HG03025 (cell line): ENCODE measurements at regions not wholly inside any gene's neighbourhood (a gene's known extent, or its start where the extent isn't known, plus 50 kb on each side); places are given as distances from the start of the nearest gene placed in this dataset.
A peak's percentile ranks its signal among the peaks of the same experiment; 100 is the strongest.
"Not testable (repeated sequence)": the region's sequence is repeated elsewhere in the genome, so short reads cannot be mapped to it uniquely, and the experiment has no call there.

ENCODE experiments used
- ATAC-seq: cut with Tn5 transposase; IDR thresholded peaks from one replicate; pipeline ENCODE4 v1.9.1; 2021; ENCODE audit warnings: mild to moderate bottlenecking, moderate library complexity; ENCODE audit not compliant: unreplicated experiment, low FRiP score

DNA sequence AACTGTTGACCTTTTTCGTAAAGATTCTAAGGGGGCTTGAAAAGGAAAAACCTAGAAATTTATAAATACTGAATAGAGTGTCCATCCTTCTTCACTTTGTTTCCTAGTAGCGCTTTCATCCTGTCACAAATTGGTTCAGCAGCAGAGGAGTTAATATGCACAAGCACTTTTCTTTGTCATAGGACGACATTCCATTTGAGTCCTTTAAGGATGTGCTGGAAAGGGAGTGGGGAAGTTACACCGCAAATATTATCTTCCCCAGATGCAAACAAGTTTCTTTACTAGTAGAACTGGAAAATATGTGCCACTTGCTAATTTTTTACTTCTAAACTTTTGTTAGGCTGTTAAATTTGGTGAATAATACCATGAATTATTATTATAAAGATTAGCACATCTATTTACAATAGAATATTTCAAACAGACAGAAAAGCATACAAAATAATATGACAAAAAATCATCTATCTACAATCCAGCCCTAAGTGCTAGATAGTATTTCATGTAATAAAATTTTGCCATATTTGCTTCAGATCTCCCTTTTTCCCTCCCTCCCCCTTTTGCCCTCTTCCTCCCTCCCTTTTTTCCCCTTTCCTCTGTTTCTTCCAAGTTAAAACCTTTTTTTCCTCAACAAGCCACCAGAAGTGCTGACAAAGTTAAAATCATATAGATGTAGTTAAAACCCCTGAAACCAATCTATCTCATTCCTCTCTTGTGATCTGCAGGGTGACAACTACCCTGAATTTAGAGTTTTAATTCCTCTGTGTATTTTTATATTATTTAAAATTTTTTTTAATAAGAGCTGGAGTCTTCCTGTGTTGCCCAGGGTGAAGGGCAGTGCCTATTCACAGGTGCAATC lies 50.5 kb upstream of the MAP4K3 start:
- ATAC-seq, result no peak

DNA sequence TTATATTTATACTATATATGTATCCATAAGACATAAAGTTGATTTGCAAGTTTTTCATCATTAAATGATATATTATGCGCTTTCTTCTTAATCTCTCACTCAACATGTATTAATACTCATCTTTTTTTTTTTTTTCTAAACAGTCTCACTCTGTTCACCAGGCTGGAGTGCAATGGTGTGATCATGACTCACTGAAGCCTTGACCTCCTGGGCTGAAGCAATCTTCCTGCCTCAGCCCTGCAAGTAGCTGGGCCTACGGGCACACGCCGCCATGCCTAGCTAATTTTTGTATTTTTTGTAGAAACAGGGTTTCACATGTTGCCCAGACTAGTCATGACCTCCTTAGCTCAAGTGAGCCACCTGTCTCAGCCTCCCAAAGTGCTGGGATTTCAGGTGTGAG lies 51.4 kb upstream of the MAP4K3 start:
- no peak for ATAC-seq

DNA sequence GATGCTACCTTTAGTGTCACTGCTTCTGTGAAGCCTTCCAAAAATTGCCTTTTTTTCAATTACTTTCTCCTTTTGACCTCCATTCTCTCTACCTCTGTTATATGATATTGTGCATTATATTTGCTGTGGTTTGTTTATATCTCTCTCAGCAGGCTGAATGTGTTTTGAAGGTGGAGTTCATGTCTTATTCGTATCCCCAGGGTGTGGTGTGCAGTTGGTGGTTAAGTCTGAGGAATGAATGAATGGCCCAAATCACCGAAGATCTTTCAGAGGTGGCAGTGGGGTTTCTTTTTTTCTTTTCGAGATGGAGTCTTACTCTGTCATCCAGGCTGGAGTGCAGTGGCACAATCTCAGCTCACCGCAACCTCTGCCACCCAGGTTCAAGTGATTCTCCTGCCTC lies 53.5 kb upstream of the MAP4K3 start:
- no peak for ATAC-seq

DNA sequence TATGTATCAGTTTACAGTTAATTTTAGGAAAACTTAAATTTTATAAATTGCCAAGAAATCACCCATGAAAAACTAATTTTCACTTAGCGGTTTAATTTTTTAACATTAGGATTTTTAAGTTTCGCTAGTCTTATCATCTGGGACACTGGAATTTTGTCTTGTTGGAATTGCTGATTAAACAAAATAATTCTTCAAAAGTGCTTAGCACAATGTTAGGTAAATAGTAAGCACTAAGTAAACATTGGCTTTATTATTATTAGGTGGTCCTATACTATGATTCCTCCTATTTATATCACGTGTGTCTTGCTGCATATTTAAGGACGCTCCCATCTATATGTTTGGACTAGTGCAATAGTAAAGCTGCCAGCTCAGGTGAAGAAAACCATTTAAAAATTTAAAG lies 54.6 kb upstream of the MAP4K3 start:
- ATAC-seq, result peak; percentile 4

DNA sequence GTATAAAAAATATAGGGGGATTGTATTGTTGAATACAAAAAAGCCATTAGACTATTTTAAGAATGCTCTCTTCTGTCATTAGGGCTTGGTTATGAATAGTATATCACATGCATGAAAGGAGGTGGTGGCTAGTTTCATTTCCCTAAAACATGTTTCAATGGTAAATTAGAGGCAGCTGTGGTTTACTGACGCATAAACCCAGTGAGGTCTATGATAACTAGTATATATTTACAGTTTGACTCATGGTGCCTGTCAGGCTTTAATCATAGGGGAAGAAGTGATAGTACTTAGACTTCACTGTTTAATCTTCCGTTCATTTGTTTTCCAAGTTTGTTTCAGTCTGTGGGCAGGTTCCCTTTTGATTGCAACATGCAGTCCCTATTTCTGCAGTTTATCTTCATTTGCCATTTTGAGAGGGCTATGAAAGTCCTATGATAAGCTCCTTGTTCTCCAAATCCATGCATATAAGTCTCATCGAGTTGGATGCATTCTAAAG lies 55.1 kb upstream of the MAP4K3 start:
- ATAC-seq, result peak; percentile 95

DNA sequence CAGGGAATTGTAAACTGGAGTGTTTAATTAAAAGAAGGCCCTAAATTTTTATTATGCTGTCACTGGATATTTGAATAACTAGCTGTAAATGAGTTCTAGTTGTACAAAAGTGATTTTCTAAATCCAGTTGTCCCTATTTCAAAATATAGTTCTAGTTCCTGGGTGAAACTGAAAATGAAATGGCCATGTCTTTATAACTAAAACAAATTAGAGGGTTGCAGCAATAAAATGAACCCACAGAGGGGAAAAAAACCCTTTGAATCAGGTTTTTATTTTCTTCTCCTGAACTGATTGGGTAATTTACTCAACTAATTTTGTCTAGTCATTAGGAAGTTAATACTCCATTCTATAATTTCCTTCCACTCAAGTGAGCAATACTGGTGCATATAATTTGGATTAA lies 55.6 kb upstream of the MAP4K3 start:
- ATAC-seq, result no peak

DNA sequence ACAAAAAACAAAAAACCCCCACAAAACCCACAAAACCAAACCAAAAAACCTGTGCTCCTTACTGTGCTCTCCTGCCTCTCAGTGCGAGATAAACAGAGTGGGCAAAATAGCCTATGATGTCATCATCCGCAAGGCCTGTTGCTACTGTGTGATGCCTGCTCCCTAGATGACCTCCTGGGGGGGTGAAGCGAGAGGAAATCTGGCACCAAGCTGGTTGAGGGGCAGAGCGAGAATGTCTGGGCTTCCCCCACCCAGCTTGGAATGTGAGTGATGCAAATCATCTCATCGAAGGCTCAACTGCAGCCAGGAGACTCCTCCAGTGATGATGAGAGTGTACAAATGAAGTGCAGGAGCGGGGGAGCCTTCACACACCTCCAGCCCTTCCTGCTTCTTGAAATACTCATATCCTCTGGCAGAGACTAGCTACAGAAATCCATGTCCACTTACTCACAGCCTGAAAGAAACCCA lies 57.7 kb upstream of the MAP4K3 start:
- peak; percentile 53 for ATAC-seq

DNA sequence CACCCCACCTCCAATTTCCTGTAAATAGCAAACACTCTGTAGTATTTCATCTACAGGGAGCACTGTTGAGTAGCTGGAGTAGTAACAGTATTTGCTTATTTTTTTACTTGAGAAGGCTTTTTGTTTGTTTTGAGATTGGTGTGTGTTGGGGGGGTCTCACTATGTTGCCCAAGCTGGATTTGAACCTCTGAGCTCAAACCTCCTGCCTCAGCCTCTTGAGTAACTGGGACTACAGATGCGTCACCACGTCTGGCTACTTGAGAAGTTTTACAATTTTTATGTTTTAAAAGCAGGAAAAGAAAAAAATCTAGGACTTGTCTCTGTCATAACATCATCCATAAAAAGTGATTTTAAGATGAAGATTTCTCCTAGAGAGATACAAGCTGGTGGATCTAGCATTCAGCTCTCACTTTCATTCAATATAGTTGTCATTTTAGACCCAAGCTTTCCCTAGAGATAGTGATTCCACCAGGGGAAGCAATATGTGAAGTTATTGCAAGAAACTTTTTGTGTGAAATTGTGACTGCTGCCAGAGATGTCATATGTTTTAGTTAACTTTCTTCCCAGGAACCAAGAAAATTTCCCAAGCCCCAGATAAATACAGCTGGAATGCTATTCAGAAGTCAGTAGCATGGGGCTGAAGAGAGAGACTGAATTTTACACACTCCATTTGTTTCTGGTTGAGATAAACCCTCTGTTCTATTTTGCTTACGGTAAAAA lies 60.2 kb upstream of the MAP4K3 start:
- ATAC-seq, result no peak

DNA sequence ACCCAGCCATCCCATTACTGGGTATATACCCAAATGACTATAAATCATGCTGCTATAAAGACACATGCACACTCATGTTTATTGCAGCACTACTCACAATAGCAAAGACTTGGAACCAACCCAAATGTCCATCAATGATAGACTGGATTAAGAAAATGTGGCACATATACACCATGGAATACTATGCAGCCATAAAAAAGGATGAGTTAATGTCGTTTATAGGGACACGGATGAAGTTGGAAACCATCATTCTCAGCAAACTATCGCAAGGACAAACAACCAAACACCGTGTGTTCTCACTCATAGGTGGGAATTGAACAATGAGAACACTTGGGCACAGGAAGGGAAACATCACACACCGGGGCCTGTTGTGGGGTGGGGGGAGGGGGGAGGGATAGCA lies 61.1 kb upstream of the MAP4K3 start:
- not testable (repeated sequence) for ATAC-seq

DNA sequence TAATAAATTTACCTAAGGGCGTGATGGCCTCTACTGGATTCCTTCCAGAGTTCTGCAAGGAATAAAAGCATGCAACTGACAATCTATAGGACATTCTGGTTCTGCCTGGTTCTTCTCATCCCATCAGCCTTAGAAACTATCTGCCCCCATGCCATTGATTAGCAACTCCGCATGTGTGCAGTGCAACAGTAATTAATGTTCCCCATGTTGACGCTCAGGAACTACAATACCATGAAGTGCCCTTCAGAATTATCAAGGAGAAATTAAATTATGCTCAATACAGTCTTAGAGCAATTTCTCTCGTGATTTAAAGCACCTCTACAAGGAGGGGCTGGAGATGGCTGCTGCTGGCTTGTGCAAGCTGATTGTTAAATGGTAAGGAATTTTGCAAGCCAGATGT lies 61.7 kb upstream of the MAP4K3 start:
- ATAC-seq, result no peak

DNA sequence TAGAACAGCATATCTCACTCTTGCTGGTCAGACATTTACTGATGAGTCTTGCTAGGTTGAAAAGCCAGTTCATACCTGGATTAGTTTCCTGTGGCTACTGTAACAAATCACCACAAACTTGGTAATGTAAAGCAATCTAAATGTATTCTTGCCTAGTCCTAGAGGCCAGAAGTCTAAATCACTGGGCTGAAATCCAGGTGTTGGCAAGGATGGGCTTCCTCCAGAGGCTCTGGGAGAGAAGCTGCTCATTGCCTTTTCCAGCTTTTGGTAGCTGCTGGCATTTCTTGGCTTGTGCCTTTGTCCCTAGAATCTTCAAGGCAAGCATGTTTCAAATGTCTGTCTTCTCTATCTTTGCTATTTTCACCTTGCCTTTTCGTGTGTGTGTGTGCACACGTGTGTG lies 62.3 kb upstream of the MAP4K3 start:
- ATAC-seq, result no peak

DNA sequence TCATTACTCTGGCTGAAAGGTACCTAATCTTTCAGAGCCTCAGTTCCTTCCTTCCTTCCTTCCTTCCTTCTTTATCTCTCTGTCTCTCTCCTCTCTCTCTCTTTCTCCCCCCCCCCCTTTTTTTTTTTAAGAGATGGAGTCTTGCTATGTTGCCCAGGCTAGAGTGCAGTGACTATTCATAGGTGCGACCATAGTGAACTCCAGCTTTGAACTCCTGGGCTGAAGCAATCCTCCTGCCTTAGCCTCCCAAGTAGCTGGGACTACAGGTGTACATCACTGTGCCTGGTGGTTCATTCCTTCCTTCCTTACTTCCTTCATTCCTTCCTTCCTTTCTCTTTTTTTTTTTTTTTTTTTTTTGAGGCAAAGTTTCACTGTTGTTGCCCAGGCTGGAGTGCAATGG lies 64.3 kb upstream of the MAP4K3 start:
- ATAC-seq, result no peak

DNA sequence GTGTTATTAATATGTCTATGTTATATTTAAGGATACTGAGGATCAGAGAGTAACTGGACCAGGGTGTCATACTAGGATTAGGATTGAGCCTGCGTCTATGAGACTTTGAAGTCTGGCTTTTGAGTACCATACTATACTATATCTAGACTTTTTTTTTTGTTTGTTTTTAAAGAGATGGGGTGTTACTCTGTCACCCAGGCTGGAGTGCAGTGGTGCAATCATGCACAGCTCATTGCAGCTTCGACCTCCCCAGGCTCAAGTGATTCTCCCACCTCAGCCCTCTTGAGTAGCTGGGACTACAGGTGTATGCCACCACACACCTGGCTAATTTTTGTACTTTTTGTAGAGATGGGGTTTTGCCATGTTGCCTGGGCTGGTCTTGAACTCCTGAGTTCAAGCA lies 66.2 kb upstream of the MAP4K3 start:
- ATAC-seq, result no peak

DNA sequence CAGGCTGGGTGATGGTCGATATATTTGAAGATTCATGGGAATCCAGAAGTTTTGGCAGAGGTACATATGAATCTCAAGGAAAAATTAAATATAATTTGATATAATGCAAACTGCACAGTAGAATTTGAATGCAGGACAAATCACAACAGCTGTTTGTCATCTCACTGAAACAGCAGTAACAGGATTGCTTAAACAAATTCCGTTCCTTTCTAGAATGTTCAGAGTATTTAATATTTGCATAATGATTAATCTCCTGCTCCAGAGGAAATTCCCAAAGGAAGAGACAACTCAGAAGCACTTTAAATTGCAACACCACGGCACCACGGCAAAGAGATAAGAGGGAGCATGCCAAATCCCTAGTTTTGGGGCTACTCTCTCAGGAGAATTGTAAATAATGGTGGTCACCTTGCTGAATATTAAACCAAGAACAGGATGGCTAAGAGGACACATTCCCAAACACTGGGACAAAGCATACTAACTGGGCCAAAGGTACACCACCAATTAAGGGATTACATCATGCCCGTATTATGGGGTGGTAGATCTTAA lies 67.8 kb upstream of the MAP4K3 start:
- ATAC-seq, result no peak

DNA sequence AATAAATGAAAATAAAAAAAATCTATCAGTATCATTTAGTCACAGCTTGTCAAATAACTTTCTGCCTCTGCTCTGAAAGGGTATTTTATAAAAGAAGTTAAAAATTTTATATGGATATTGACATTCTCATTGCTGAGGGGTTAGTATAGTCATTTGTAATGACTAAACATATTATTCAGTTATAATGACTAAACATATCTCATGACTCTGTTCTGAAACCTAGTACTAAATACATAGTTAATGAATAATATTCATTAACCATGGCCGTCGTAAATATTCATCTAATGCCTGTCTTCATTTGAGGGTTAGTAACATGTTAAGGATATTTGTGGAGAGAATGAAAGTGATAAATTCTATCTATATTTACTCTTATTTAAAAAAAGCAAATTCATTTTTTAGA lies 69.1 kb upstream of the MAP4K3 start:
- ATAC-seq, result no peak

DNA sequence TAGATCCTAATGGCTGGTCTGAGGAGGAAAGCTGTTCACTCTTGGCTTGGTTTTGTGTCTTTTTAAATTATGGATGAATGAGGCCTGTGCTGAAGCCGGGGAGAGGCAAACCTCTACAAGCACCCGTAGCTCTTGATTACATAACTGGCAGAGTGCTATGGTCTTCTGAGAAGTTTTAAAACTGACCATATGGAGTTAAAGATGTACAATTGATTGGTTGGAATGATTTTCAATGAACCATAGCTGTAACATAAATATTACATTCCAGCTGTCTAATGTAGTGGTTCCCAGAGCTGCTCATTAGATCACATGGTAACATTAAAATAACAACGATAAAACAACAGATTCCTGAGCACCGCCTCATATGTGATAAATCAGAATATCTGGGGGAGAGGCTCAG lies 71.1 kb upstream of the MAP4K3 start:
- ATAC-seq, result no peak

DNA sequence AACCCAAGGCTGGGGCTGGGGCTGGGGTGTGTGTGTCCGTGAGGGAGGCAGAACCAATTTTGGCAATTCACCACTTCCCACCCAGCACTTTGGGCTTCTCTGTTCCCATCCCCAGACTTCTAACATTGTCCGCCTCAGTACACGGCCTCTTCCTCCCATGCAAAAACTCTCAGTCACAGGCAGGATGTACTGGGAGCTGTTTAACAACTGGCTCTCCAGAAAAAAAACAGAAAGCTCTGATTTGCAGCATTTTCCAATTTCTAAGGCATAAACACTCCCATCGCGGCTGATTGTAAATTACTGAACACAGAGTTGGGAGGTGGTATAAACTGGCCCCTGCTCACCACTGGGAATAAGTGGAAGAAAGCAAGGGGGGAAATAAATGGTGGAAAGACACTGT lies 73.1 kb upstream of the MAP4K3 start:
- ATAC-seq, result no peak

DNA sequence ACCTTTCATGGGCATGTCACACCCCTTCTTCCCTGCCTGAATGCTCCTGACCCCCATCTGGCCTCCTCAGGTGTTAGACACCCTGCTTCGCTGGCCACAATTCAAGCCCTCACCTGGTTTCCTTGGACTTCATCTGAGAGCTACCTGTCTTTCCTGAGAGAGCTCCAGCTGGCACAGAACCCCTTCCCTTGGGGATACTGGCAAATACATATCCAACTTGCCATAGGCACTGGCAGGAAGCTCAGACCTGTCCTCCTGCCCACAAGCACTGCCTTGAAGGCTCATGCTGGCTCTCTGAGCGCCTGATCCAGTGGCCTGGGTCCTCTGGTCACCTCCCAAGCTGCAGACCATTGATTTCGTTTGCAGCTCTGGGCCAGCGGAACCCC lies 74.1 kb upstream of the MAP4K3 start:
- no peak for ATAC-seq

DNA sequence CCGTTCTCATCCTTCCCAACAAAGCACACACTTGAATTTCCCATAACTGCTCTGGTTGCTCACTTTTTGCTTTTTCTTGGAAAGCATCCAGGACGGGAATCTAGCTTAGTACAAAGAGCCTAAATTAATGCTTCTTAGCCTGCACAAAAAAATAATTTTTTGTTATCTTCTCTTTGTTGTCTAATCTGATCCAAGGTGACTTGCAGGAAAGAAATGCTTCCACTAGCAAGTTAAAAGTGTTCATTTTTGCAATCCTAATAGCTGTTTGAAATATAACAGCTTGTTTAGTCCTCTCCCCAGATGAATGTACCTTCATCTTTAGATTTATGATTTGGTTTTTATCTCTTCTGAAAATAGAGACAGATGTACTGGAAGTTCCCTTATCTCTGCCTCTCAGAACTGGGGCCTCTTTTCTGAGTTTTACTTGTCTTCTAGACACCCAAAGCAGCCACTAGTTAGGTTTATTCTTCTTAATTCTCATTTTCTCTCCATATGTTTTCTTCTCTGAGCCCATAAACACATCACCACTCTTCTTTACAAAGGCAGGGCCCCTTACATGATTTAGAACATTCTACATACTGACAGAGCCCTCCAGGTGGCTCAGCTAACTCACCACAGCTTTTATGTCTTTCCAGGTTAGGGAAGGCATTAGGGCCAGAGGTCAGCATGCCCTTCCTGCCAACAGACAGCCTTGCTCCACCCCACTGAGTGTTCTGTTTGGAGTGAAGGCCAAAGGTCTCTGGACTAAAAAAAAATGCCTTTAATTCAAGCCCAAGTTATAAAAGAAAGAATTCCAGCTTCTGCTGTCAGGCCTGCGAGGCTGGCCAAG lies 74.7 kb upstream of the MAP4K3 start:
- no peak for ATAC-seq

DNA sequence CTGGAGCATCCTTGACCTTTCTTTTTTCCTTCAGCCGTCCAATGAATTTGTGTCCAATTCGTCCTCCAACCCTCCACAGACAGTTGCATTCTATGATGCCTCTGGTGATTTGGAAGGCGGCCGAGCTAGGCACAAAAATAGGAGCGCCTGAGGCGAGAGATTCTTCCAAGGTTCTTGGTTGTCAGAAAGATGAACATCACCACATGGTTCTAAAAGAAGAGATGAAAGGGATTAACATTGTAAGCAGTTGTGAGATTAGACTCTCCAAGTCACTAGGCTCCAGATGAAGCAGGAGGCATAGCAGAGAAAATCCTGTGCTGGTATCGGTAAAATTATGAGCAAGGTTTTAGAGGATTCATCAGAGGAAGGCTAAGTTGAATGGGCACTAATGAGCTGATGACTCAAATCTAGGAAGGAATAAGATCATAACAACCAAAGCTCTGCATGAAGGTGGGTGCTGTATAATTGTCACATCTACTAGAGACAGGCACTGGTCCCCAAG lies 75.4 kb upstream of the MAP4K3 start:
- no peak for ATAC-seq
